GM23248 (cell line): ENCODE measurements at regions not wholly inside any gene's neighbourhood (a gene's known extent, or its start where the extent isn't known, plus 50 kb on each side); places are given as distances from the start of the nearest gene placed in this dataset.

ENCODE experiments used
- EZH2 ChIP-seq: fragments of 200-600 bp; sonication (generic); IDR thresholded peaks from 2 replicates; pipeline ENCODE4 v1.6.1; 2018; ENCODE audit warnings: antibody characterized with exemption, mild to moderate bottlenecking; ENCODE audit not compliant: insufficient read depth, poor library complexity, severe bottlenecking
- EZH2phosphoT487 ChIP-seq: fragments of 200-600 bp; sonication (generic); IDR thresholded peaks from 2 replicates; pipeline ENCODE4 v1.6.1; 2018; ENCODE audit warnings: antibody characterized with exemption, moderate library complexity, mild to moderate bottlenecking, low read depth; ENCODE audit not compliant: insufficient read depth

GRCh38 chr9:36484124-36484523, 84.1 kb upstream of the RNF38 start:
- TF ChIP-seq EZH2 (no peak), EZH2phosphoT487 (no peak)
